HEK293 (cell line): ENCODE measurements at regions not wholly inside any gene's neighbourhood (a gene's known extent, or its start where the extent isn't known, plus 50 kb on each side); places are given as distances from the start of the nearest gene placed in this dataset.

Source experiments
- CTCF ChIA-PET: fragments of 350-600 bp; formaldehyde crosslinking; extraction: SDS; loops from one replicate; lab custom pipeline; 2021; ENCODE audit warnings: antibody characterized with exemption; lab: Yijun Ruan, JAX
- POLR2A ChIA-PET: fragments of 300-600 bp; formaldehyde crosslinking; extraction: SDS; loops from one replicate; lab custom pipeline; 2020; ENCODE audit warnings: antibody characterized with exemption, inconsistent platforms; lab: Yijun Ruan, JAX
- H3K27ac ChIP-seq: fragments of 200-500 bp; sonication (Bioruptor generic); 2 replicates; pipeline ENCODE4 v1.5.1; 2014; ENCODE audit warnings: low read depth, low read length, control low read depth, inconsistent platforms; ENCODE audit errors: extremely low read depth
- H3K36me3 ChIP-seq, 2 experiments: fragments of 200-500 bp in 1 of 2; sonication (Bioruptor generic) in 1 of 2; 1 replicate in 1 of 2; 2 replicates in 1 of 2; pipeline ENCODE4 v1.5.1; 2014 to 2017; ENCODE audit warnings: inconsistent platforms in 2 of 2, low read length in 2 of 2; ENCODE audit not compliant: control insufficient read depth in 2 of 2, insufficient read depth in 1 of 2
- H3K4me1 ChIP-seq: fragments of 200-500 bp; sonication (Bioruptor generic); 2 replicates; pipeline ENCODE4 v1.5.1; 2014; ENCODE audit warnings: mild to moderate bottlenecking, low read length, inconsistent platforms; ENCODE audit not compliant: control insufficient read depth, insufficient read depth
- H3K4me3 ChIP-seq: 2 replicates; pipeline ENCODE4 v1.5.1; 2011; ENCODE audit warnings: low read depth, mild to moderate bottlenecking, control low read depth, low read length, moderate library complexity
- H3K9me3 ChIP-seq: fragments of 200-500 bp; sonication (Bioruptor generic); 2 replicates; pipeline ENCODE4 v1.5.1; 2014; ENCODE audit warnings: low read depth, low read length, inconsistent platforms; ENCODE audit not compliant: control insufficient read depth, insufficient read depth
- BCL6B ChIP-seq: fragments of 450-650 bp; formaldehyde crosslinking; IDR thresholded peaks from 2 replicates; pipeline ENCODE4 v1.5.1; 2017; ENCODE audit warnings: missing biosample characterization, missing genetic modification characterization
- KLF16 ChIP-seq: fragments of 450-650 bp; formaldehyde crosslinking; IDR thresholded peaks from 2 replicates; pipeline ENCODE4 v1.5.1; 2017; ENCODE audit warnings: missing biosample characterization, missing genetic modification characterization
- SCRT1 ChIP-seq: fragments of 450-650 bp; formaldehyde crosslinking; IDR thresholded peaks from 2 replicates; pipeline ENCODE4 v1.5.1; 2016; ENCODE audit warnings: missing biosample characterization, missing genetic modification characterization, borderline replicate concordance
- SP7 ChIP-seq: fragments of 450-650 bp; formaldehyde crosslinking; IDR thresholded peaks from 2 replicates; pipeline ENCODE4 v1.5.1; 2016; ENCODE audit warnings: missing biosample characterization, missing genetic modification characterization
- ZEB2 ChIP-seq: fragments of 450-650 bp; formaldehyde crosslinking; IDR thresholded peaks from 2 replicates; pipeline ENCODE4 v1.5.1; 2016; ENCODE audit warnings: missing biosample characterization, missing genetic modification characterization
- ZFHX2 ChIP-seq: fragments of 450-650 bp; formaldehyde crosslinking; conservative IDR thresholded peaks from 2 replicates; pipeline ENCODE4 v1.5.1; 2016; ENCODE audit warnings: missing biosample characterization, missing genetic modification characterization
- ZFP3 ChIP-seq: fragments of 450-650 bp; formaldehyde crosslinking; IDR thresholded peaks from 2 replicates; pipeline ENCODE4 v1.5.1; 2016; ENCODE audit warnings: low read depth, missing biosample characterization, missing genetic modification characterization
- ZIC2 ChIP-seq: fragments of 450-650 bp; formaldehyde crosslinking; IDR thresholded peaks from 2 replicates; pipeline ENCODE4 v1.5.1; 2016; ENCODE audit warnings: missing biosample characterization, missing genetic modification characterization
- ZNF112 ChIP-seq: fragments of 450-650 bp; formaldehyde crosslinking; IDR thresholded peaks from 2 replicates; pipeline ENCODE4 v1.5.0; 2017; ENCODE audit warnings: missing biosample characterization, missing genetic modification characterization
- ZNF133 ChIP-seq: fragments of 450-650 bp; formaldehyde crosslinking; IDR thresholded peaks from 2 replicates; pipeline ENCODE4 v1.5.1; 2016; ENCODE audit warnings: missing biosample characterization, missing genetic modification characterization
- ZNF174 ChIP-seq: fragments of 450-650 bp; formaldehyde crosslinking; IDR thresholded peaks from 2 replicates; pipeline ENCODE4 v1.5.0; 2017; ENCODE audit warnings: missing biosample characterization, mild to moderate bottlenecking, missing genetic modification characterization
- ZNF211 ChIP-seq: fragments of 450-650 bp; formaldehyde crosslinking; IDR thresholded peaks from 2 replicates; pipeline ENCODE4 v1.5.1; 2016; ENCODE audit warnings: low read depth, missing biosample characterization, missing genetic modification characterization
- ZNF214 ChIP-seq: fragments of 450-650 bp; formaldehyde crosslinking; IDR thresholded peaks from 2 replicates; pipeline ENCODE4 v1.5.1; 2017; ENCODE audit warnings: missing biosample characterization, mild to moderate bottlenecking, missing genetic modification characterization, borderline replicate concordance
- ZNF423 ChIP-seq: fragments of 450-650 bp; formaldehyde crosslinking; IDR thresholded peaks from 2 replicates; pipeline ENCODE4 v1.5.1; 2016; ENCODE audit warnings: missing biosample characterization, missing genetic modification characterization
- ZNF426 ChIP-seq: fragments of 450-650 bp; formaldehyde crosslinking; IDR thresholded peaks from 2 replicates; pipeline ENCODE4 v1.5.1; 2017; ENCODE audit warnings: missing biosample characterization, missing genetic modification characterization, mild to moderate bottlenecking, inconsistent platforms, moderate library complexity
- ZNF501 ChIP-seq: fragments of 450-650 bp; formaldehyde crosslinking; IDR thresholded peaks from 2 replicates; pipeline ENCODE4 v1.5.1; 2016; ENCODE audit warnings: missing biosample characterization, missing genetic modification characterization
- ZNF529 ChIP-seq: fragments of 450-650 bp; formaldehyde crosslinking; IDR thresholded peaks from 2 replicates; pipeline ENCODE4 v1.5.1; 2017; ENCODE audit warnings: missing genetic modification characterization, missing biosample characterization; ENCODE audit not compliant: insufficient replicate concordance
- ZNF555 ChIP-seq: fragments of 450-650 bp; formaldehyde crosslinking; conservative IDR thresholded peaks from 2 replicates; pipeline ENCODE4 v1.5.1; 2017; ENCODE audit warnings: missing biosample characterization, mild to moderate bottlenecking, missing genetic modification characterization, inconsistent platforms
- ZNF560 ChIP-seq: fragments of 450-650 bp; formaldehyde crosslinking; IDR thresholded peaks from 2 replicates; pipeline ENCODE4 v1.5.1; 2017; ENCODE audit warnings: missing biosample characterization, missing genetic modification characterization, borderline replicate concordance
- ZNF623 ChIP-seq: fragments of 450-650 bp; formaldehyde crosslinking; IDR thresholded peaks from 2 replicates; pipeline ENCODE4 v1.5.1; 2016; ENCODE audit warnings: missing biosample characterization, missing genetic modification characterization
- ZNF626 ChIP-seq: fragments of 450-650 bp; sonication (Bioruptor Pico); formaldehyde crosslinking; IDR thresholded peaks from 2 replicates; pipeline ENCODE4 v1.5.1; 2018; ENCODE audit warnings: missing biosample characterization, missing genetic modification characterization, inconsistent platforms
- ZNF792 ChIP-seq: fragments of 450-650 bp; formaldehyde crosslinking; IDR thresholded peaks from 2 replicates; pipeline ENCODE4 v1.5.1; 2016; ENCODE audit warnings: missing biosample characterization, missing genetic modification characterization
- ZNF830 ChIP-seq: fragments of 450-650 bp; IDR thresholded peaks from 2 replicates; pipeline ENCODE4 v1.5.0; 2018; ENCODE audit warnings: missing biosample characterization, missing genetic modification characterization, low read depth, mild to moderate bottlenecking, moderate library complexity
- ZSCAN30 ChIP-seq: fragments of 450-650 bp; IDR thresholded peaks from 2 replicates; pipeline ENCODE4 v1.5.1; 2018; ENCODE audit warnings: missing biosample characterization, mild to moderate bottlenecking, missing genetic modification characterization, moderate library complexity
- TF ChIP-seq, protein P1 (sequence below): fragments of 450-650 bp; formaldehyde crosslinking; conservative IDR thresholded peaks from 2 replicates; pipeline ENCODE4 v1.5.1; 2016; ENCODE audit warnings: low read depth, missing biosample characterization, missing genetic modification characterization

- TF ChIP-seq, protein P1, sequence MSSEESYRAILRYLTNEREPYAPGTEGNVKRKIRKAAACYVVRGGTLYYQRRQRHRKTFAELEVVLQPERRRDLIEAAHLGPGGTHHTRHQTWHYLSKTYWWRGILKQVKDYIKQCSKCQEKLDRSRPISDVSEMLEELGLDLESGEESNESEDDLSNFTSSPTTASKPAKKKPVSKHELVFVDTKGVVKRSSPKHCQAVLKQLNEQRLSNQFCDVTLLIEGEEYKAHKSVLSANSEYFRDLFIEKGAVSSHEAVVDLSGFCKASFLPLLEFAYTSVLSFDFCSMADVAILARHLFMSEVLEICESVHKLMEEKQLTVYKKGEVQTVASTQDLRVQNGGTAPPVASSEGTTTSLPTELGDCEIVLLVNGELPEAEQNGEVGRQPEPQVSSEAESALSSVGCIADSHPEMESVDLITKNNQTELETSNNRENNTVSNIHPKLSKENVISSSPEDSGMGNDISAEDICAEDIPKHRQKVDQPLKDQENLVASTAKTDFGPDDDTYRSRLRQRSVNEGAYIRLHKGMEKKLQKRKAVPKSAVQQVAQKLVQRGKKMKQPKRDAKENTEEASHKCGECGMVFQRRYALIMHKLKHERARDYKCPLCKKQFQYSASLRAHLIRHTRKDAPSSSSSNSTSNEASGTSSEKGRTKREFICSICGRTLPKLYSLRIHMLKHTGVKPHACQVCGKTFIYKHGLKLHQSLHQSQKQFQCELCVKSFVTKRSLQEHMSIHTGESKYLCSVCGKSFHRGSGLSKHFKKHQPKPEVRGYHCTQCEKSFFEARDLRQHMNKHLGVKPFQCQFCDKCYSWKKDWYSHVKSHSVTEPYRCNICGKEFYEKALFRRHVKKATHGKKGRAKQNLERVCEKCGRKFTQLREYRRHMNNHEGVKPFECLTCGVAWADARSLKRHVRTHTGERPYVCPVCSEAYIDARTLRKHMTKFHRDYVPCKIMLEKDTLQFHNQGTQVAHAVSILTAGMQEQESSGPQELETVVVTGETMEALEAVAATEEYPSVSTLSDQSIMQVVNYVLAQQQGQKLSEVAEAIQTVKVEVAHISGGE (tag by site-specific recombination), result no peak
- TF ChIP-seq ZEB2 (tag by site-specific recombination), result no peak
- no peak for TF ChIP-seq ZNF133 (tag by site-specific recombination)
- no peak for TF ChIP-seq ZIC2 (tag by site-specific recombination)
- TF ChIP-seq ZNF623 (tag by site-specific recombination), result no peak
- TF ChIP-seq ZNF112 (tag by site-specific recombination), result no peak
- no peak for TF ChIP-seq SCRT1 (tag by site-specific recombination)
- no peaks in the 10 kb centered on the region for H3K36me3 ChIP-seq
- no peaks in the 10 kb centered on the region for H3K9me3 ChIP-seq
- ChIA-PET POLR2A (no interaction called here), CTCF (interaction anchor here (1.8 kb wide), 1 partner anchor 10 kb away, joined by 4 read pairs; no protein-coding TSS in a partner anchor)
- H3K27ac ChIP-seq, result no peak overlapping the region
- H3K4me1 ChIP-seq, result no peaks in the 10 kb centered on the region
- no peak overlapping the region for H3K4me3 ChIP-seq
Measured at GRCh38 chr15:39327005-39327730, 253.7 kb upstream of the THBS1 start.

GRCh38 chr15:39330061-39330460, 250.8 kb upstream of the THBS1 start:
- no peaks in the 10 kb centered on the region for H3K36me3 ChIP-seq
- ChIA-PET POLR2A (no interaction called here), CTCF (no interaction called here)
- TF ChIP-seq ZNF133 (tag by site-specific recombination) (no peak), ZNF529 (tag by site-specific recombination) (no peak), ZSCAN30 (no peak), ZNF426 (tag by site-specific recombination) (no peak), BCL6B (tag by site-specific recombination) (no peak), ZNF214 (no peak), ZNF174 (tag by site-specific recombination) (no peak), ZNF555 (tag by site-specific recombination) (no peak), ZNF626 (tag by site-specific recombination) (no peak), ZFHX2 (tag by site-specific recombination) (no peak), ZNF792 (tag by site-specific recombination) (no peak), ZNF211 (tag by site-specific recombination) (no peak), ZFP3 (no peak), ZNF501 (tag by site-specific recombination) (no peak), KLF16 (no peak), ZNF560 (no peak), ZNF830 (no peak), ZNF423 (tag by site-specific recombination) (no peak), SP7 (tag by site-specific recombination) (no peak)
- H3K4me3 ChIP-seq, result no peak overlapping the region
- H3K9me3 ChIP-seq, result no peaks in the 10 kb centered on the region
- no peaks in the 10 kb centered on the region for H3K4me1 ChIP-seq
- H3K27ac ChIP-seq, result no peak overlapping the region
